GM18868 (cell line): ENCODE measurements at regions not wholly inside any gene's neighbourhood (a gene's known extent, or its start where the extent isn't known, plus 50 kb on each side); places are given as distances from the start of the nearest gene placed in this dataset.

ENCODE experiments used
- ATAC-seq: cut with Tn5 transposase; IDR thresholded peaks from one replicate; pipeline ENCODE4 v1.9.1; 2021; ENCODE audit warnings: mild to moderate bottlenecking, moderate library complexity; ENCODE audit not compliant: unreplicated experiment

DNA sequence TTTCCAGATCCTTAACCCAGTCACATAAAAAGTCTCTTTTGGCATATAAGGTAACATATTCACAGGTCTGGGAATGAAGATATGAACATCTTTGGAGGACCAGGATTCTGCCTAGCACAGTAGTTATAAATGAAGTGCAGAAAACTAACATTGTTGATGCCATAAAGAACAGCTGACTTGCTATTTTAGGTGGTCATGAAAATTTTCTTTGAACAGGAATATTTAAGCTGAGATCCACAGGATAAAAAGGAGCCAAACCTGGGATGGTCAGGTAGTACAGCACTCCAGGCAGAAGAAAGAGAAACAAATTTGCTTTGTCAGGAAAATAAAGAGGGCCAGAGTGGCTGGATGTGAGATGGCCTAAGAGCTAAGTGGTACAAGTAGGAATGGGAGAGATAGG, 80.0 kb downstream of the CENPW start:
- no peak for ATAC-seq

DNA sequence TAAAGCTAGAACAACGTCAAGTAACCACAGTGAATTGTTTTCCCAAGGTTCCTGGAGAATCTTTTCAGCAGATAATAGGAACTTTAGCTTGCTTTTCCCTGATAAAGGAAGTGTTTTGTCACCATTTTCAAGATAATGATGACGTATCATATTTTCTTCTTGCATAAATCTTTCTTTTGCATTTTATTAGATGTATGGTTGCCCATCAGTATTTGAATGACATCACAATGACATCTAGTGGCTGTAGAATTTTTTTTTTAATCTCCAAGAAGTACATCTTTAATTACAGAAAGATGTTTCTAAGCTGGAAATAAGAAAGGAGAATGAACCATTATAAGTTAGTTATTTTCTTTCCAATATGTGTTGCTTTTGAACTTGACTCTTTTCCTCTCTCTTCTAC, 83.0 kb downstream of the CENPW start:
- no peak for ATAC-seq

DNA sequence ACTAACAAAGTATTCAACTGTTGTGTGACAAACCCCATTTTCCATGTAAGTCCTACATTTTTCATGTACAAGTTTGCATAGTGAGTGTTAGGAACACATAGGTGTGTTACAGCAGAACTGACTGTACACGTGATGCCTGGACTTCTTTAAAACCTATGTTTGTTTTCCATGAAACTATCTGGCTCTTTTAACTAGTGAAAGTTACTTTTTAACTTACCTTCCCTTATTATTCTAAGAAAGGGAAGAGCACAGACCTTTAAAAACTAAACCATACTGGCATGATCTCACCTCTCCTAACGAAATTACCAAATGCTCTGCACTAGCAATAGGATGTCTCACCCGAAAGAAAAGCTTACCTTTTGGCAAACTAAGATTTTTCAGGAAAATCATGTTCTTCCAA, 87.8 kb downstream of the CENPW start:
- no peak for ATAC-seq

DNA sequence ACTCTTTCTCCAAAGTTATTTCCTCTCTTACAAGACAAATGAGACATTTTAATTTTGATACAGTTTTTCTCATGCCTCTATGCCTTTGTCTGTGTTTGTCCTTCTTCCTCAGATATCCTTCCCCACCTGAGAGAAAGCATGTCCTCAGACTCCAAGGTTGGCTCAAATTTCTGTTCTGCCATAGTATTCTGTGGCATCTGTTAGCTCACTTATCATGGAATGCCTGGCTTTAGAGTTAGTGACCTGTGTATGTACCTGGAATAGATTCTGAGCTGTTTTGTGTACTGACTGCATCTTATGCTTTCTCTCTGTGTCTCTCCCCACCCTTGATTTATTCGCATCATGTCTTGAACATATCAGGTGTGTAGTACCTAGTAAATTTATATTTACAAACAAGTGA, 90.0 kb downstream of the CENPW start:
- ATAC-seq: no peak

DNA sequence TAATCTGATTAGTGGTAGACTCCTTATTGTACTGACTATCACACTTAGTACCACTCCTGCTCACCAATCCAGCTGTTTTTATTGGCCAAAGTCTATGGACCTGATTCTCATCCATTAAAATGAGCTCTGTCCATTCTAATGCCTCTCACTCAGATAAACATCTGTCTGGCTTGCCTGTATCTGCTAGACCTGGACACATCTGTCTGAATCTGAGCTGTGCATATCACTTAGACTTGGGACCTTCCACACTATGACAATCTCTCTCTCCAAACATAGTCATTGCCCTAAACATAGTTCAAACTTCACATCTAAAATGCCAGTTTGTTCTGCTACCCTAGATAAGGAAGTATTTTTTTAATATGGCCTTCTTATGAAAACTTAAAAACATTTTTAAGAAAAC, 92.6 kb downstream of the CENPW start:
- no peak for ATAC-seq

DNA sequence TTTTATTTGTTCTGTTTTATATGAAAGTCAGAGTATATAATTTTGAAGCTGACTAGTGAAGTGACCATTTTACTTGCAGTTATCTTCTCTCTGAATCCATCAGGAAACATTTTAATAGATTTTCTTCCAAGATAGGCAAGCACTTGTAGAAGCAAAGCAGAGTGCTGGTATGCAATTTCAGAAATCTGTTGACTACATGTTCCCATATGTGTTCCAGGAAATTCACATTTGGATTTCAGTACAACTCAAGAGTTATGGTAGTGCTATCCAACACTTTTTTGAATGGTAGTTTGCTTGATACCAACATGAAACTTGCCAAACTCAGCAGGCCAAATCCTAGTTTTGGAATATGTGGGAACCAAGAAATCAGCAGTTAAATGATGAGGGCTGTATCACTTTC, 94.0 kb downstream of the CENPW start:
- no peak for ATAC-seq

DNA sequence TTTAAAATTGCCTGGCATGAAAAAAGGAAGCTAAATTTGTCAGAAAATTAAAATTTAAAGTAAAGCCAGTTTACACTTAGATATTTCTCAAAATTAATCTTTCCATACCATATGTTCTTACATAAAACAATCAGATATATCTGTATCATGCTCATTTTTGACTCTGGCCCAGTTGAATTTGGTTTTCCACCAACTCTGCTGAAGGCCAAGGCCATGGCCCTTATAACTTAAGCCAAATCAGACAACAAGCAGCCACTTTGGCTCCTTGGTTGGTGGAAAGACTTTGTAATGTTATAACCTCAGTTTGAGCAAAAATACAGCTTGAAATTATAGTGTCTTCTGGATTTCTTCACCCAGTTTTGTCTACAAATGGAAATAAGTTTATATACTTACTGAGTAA, 97.3 kb downstream of the CENPW start:
- ATAC-seq: no peak

DNA sequence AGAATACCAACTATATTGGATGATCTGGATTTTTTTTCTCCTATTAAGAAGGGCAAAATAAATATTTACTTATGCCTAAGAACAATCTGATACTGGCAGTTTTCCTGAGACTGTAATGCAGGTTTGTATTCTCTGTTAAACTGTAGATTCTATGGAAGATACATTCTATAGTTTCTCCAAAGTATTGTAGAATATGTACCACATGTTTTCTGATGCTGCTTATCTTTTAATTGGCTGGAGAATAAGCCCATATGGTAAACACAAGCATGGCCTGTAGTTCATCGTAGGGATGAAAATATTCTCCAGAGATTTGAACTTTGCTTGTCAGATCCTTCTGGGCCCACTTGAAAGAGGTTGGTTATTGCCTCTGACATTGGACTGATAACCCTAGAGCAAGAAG, 99.1 kb downstream of the CENPW start:
- ATAC-seq: no peak

DNA sequence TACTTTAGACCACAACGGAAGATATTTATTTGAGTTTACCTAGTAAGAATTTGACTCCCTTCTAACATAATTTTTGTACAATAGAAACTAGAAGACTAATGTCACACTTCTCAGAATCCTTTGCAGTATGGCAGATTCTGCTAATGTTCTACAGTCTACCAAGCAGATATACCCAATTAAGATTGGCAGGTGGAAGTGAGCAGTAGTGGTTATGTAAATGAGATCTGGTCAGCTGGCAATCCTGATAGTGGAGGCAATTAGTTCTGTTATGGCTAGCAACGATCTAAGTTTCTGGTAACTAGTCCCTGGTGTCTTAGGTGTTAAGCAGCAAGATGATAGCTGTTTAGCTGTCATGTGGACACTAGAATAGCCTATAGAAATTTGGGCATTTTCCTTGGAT, 101.0 kb downstream of the CENPW start:
- no peak for ATAC-seq

DNA sequence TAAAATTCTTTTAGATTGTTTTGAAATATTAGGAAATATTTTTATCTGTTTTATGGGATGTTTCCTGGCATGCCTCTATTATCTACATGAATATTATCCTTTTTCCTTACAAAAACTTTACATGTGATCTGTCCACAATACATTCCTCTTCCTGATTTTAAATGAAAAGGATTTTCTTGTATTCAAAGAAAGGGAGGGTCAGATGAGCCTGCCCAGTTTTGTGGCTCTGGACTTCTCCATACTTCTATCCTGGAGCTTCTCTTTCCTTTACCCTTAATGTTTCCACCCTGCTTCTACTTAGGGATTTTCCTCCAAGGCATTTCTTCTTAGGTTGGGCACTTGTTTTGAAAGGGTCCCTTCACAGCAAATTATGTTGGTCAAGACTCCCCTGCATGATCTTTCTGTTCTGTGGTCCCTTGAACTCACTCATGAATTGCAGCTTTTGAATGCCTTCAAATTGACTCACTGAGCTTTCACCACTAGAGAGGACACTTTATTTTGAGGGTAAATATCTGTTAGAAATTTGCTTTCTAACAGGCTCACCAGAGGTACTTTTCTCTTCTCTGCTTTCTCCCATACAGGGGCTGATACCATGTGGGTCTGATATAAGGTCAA, 104.9 kb downstream of the CENPW start:
- no peak for ATAC-seq

DNA sequence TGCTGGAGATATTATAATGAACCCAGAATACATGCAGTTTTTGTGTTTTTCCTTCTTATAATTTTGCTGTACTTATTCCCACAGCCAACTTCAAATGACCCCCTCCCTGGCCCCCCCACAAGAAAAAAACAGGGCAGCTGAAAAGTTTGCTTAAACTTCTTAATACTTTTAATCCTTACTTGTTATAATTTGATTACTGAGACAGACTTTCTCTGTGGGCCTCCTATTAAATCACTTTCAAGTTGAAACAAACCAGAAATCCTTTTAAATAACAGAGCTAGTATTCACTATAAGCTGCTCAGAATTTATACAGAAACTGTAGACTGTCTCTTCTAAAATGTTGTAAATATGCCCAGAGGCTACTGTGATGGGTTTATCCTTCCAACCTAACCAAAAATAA, 106.3 kb downstream of the CENPW start:
- no peak for ATAC-seq

DNA sequence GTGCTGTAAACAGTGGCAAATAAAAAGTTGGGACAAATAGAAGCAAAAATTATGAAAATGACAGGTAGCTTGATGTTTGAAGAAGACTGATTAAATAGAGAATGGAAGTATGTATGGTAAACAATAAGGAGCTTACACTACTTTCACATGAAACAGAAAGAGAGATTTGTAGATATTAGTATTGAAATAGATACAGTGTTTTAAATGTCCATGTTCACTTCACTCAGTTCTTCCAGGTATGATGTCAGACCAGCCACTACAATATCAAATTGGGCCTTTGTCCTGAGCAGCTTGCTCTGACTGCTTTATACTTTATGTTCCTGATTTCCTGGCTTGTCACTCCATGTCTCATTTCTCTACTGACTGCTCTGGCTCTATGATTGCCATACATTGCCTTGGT, 107.5 kb downstream of the CENPW start:
- peak; percentile 42 for ATAC-seq

DNA sequence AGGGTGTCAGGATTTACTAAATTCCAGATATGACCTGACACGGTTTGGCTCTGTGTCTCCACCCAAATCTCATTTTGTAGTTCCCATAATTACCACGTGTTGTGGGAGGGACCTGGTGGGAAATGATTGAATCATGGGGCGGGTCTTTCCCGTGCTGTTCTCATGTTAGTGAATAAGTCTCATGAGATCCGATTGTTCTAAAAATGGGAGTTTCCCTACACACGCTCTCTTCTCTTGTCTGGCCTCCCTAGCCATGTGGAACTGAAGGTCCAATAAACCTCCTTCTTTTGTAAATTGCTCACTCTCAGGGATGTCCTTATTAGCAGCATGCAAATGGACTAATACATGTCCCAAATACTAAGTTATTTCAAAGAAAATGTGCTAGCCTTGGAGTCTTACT, 121.1 kb downstream of the CENPW start:
- ATAC-seq: no peak

DNA sequence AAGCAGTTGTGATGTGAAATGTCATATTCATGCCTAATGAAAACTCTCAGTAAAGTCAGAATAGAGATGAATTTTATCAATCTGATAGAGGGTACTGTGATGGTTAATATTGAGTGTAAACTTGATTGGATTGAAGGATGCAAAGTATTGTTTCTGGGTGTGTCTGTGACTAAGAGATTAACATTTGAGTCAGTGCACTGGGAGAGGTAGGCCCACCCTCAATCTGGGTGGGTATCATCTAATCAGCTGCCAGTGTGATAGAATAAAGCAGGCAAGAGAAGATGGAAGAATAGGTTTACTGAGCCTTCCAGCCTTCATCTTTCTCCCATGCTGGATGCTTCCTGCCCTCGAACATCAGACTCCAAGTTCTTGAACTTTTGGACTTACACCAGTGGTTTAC, 124.3 kb downstream of the CENPW start:
- ATAC-seq: no peak

DNA sequence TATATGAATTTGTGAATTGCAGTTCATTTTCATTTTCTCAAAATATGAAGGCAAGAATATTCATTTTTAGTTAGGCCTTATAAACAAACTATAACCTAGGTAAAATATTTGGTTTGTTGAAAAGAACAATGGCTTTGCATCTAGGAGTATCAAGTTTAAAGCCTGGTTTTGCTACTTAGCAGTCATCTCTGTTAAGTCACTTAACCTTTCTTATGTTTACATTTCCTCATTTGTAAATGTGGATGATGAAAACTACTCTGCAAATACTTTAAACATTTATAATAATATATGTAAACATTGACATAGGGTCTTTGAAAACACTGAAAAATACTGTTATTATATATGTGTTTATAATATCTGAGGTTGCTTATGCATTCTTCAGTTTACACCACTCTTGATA, 135.5 kb downstream of the CENPW start:
- ATAC-seq: no peak

DNA sequence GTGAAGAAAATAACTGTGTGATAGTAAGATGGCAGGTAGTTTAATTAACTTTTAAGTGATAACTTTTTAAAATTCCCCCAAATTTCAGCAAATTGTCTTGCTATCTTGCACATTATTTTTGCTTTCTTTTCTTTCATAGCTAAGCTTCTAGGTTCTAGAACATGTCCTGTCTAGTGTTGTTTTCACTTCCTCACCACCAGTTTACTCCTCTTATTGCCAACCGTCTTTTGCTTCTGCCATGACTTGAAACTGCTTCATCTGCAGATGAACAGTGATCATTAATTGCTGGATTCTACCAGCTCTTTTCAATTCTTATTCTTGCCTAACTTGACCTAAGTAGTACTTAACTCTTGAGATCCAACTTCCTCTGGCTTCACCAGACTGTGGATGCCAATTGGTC, 137.8 kb downstream of the CENPW start:
- ATAC-seq: peak; percentile 85

DNA sequence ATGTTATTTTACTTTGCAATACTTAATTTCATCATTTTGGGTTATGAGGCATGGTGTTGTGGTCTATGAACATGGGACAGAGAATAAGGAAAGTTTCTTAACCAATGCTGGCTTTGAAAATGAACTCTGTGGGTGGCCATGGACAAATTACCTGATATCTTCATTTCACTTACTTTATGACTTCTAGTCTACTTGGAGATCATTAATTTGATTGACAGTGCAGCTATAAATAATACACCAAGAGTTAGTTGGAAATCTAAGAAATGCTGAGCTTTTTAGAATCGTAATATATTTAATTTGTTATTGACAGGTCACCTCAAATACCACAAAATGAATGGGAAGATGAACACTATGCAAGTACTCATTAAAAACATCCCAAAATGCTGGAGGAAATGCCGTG, 140.4 kb downstream of the CENPW start:
- no peak for ATAC-seq

DNA sequence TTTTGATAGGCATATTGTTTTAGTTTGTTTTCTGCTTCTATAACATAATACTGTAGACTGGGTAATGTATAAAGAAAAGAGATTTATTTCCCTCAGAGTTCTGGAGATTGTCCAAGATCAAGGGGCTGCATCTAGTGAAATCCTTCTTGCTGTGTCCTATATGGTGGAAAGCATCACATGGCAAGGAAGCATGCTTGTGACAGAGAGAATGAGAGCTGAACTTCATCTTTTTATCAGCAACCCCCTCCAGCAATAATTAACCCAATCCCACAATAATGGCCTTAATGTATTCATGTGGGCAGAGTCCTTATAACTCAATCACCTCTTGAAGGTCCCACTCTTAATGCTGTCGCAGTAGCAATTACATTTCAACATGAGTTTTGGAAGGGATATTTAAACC, 141.4 kb downstream of the CENPW start:
- ATAC-seq: no peak

DNA sequence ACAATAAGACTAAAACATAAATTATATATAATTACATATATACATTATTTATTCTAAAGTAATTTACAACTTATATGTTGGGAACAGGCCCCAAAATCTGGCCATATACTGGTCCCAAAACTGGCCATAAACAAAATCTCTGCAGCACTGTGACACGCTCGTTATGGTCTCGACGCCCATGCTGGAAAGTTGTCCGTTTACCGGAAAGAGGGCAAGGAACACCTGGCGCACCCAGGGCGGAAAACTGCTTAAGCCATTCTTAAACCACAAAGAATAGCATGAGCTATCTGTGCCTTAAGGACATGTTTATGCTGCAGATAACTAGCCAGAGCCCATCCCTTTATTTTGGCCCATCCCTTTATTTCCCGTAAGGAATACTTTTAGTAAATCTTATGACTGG, 164.9 kb downstream of the CENPW start:
- no peak for ATAC-seq

DNA sequence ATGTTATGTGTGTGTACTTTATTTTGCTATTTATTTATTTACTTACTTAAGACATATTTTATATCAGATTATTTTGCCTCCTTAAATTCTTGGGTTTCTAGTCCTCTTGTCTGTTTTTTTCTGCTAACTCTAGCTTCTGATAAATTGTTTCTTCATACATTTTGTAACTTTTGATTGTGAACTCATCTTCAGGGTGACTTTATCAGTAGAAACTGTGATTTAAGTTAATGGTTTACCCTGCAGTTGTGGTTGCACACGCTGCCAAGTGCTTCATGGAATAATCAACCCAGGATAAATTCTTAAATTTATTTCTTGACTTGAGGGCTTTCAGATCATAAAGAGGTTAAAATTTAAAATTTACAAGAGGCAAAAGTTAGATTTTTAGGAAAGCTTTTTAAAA, 173.3 kb downstream of the CENPW start:
- no peak for ATAC-seq

DNA sequence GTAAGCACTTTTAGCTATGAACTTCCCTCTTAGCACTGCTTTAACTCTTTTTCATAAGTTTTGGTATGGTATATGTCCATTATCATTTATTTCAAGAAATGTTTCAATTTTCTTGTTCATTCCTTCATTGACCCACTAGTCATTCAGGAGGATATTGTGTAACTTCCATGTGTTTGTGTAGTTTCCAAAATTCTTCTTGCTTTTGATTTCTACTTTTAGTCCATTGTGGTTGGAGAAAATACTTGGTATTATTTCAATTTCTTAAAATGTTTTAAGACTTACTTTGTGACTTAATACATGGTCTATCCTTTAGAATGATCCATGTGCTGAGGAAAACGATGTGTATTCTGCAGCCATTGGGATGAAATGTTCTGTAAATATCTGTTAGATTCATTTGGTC, 176.5 kb downstream of the CENPW start:
- ATAC-seq: no peak

DNA sequence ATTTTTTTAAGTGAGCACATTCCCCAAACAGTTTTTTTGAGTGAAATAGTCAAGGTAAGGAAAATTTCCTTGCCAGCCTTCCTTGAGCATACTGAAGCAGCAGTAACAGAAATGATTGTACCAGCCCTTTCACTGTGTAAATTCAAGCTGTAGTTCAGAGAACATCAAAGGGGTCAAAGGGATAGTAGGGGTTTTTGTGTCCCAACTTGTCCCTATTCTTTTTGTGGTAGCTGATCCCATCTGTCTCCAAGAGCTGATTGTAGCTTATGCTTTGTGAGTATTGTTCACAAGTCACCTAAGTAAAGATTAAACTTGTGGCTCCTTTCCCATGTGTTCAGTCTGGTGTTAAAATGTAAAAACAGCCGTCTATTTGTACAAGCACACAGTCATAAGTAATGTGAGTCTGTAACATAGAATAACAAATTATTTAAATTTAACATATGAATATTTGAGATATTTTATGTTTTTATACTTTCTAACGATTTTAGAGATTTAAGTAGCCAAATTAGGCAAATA, 185.0 kb downstream of the CENPW start:
- no peak for ATAC-seq

DNA sequence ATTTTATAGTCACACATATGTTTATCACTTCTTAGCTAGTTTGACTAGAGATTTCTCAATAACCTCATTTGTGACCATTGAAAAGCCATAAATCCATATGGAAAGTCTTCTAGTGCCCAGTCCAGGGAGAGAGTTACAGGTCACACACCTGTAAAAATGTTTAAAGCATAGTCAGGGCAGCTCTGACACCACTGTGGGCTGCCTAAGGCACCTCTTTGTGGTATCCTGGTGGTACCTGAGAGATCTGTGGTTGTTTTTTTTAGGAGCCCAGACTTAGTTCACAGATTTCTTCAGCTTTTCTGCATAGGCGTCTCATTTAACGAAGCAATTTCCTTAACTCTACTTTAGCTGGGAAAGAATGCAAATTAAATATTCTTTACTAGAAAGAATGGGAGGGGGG, 186.6 kb downstream of the CENPW start:
- ATAC-seq: no peak
